Anterior cingulate cortex (tissue), 58 donors: ENCODE measurements at regions not wholly inside any gene's neighbourhood (a gene's known extent, or its start where the extent isn't known, plus 50 kb on each side); places are given as distances from the start of the nearest gene placed in this dataset.
"Not testable (repeated sequence)": the region's sequence is repeated elsewhere in the genome, so short reads cannot be mapped to it uniquely, and the experiment has no call there.

Experiments used
- DNase-seq, 58 donors: peaks; one replicate each; lab custom pipeline; 2025; lab: John Stamatoyannopoulos, UW

- no peak for DNase-seq
These were observed 221.3 kb downstream of the GPAT3 start for GRCh38 chr4:83757121-83757621.

GRCh38 chr4:83753260-83753659 lies 217.4 kb downstream of the GPAT3 start:
- no peak for DNase-seq

- DNase-seq, result no peak
These were observed 215.5 kb downstream of the GPAT3 start for GRCh38 chr4:83751336-83751949.

- no peak for DNase-seq
These were observed 212.8 kb downstream of the GPAT3 start for GRCh38 chr4:83748711-83749110.

GRCh38 chr4:83738895-83739294 lies 203.0 kb downstream of the GPAT3 start:
- DNase-seq, result no peak

GRCh38 chr4:83734576-83734975 lies 198.7 kb downstream of the GPAT3 start:
- DNase-seq, result no peak

GRCh38 chr4:83732114-83732635 lies 196.3 kb downstream of the GPAT3 start:
- DNase-seq, result no peak

GRCh38 chr4:83731609-83732008 lies 195.7 kb downstream of the GPAT3 start:
- DNase-seq, result no peak

- not testable (repeated sequence) for DNase-seq
These were observed 195.1 kb downstream of the GPAT3 start for GRCh38 chr4:83730958-83731357.

- no peak for DNase-seq
These were observed 192.3 kb downstream of the GPAT3 start for GRCh38 chr4:83728191-83728590.

- DNase-seq, result no peak
These were observed 189.6 kb downstream of the GPAT3 start for GRCh38 chr4:83725336-83726085.

- no peak for DNase-seq
These were observed 188.8 kb downstream of the GPAT3 start for GRCh38 chr4:83724485-83725335.

- DNase-seq, result no peak
These were observed 187.7 kb downstream of the GPAT3 start for GRCh38 chr4:83723609-83724008.

GRCh38 chr4:83722730-83723269 lies 186.9 kb downstream of the GPAT3 start:
- DNase-seq, result no peak

GRCh38 chr4:83716874-83717273 lies 181.0 kb downstream of the GPAT3 start:
- no peak for DNase-seq

GRCh38 chr4:83712890-83713289 lies 177.0 kb downstream of the GPAT3 start:
- no peak for DNase-seq

- DNase-seq, result no peak
These were observed 173.7 kb downstream of the GPAT3 start for GRCh38 chr4:83709627-83710026.

- DNase-seq, result no peak
These were observed 172.7 kb downstream of the GPAT3 start for GRCh38 chr4:83708500-83709175.

GRCh38 chr4:83704786-83705185 lies 168.9 kb downstream of the GPAT3 start:
- DNase-seq, result no peak

GRCh38 chr4:83703752-83704151 lies 167.8 kb downstream of the GPAT3 start:
- no peak for DNase-seq
